ENCODE measurements at regions not wholly inside any gene's neighbourhood (a gene's known extent, or its start where the extent isn't known, plus 50 kb on each side); places are given as distances from the start of the nearest gene placed in this dataset.
"Not testable (repeated sequence)": the region's sequence is repeated elsewhere in the genome, so short reads cannot be mapped to it uniquely, and the experiment has no call there.

GRCh38 chr9:78405461-78405860 lies 108.5 kb downstream of the PSAT1 start:
- H3K4me3 ChIP-seq, result no peak overlapping the region
- H3K4me1 ChIP-seq, result no peaks in the 10 kb centered on the region
- ATAC-seq (no peak), DNase-seq (no peak)
- no peak for TF ChIP-seq POLR2A (IDR thresholded peaks at IDR 0.05)
- TF ChIP-seq CTCF (IDR thresholded peaks at IDR 0.05 in 4 of 5, conservative IDR thresholded peaks at IDR 0.05 in 1 of 5), result no peak
- in situ Hi-C loops (cut with MboI; ENCODE audit: low sequenced_read_pairs in 4 of 4) (no loop called here), intact Hi-C loops (cut with DNase I; ENCODE audit: low total_unique reads) (no loop called here)
- no peaks in the 10 kb centered on the region for H3K36me3 ChIP-seq
- H3K27ac ChIP-seq, result no peak overlapping the region
- no peaks in the 10 kb centered on the region for H3K27me3 ChIP-seq
- no peaks in the 10 kb centered on the region for H3K9me3 ChIP-seq

- DNase-seq, result no peak
- Histone ChIP-seq H3K9me3 (no peaks in the 10 kb centered on the region), H3K4me1 (no peaks in the 10 kb centered on the region), H3K36me3 (no peaks in the 10 kb centered on the region), H3K27me3 (no peaks in the 10 kb centered on the region), H3K4me3 (no peak overlapping the region), H3K27ac (no peak overlapping the region)
- TF ChIP-seq CTCF (IDR thresholded peaks at IDR 0.05 in 4 of 5, conservative IDR thresholded peaks at IDR 0.05 in 1 of 5) (no peak), POLR2A (IDR thresholded peaks at IDR 0.05) (no peak)
- no peak for ATAC-seq
- in situ Hi-C loops (cut with MboI; ENCODE audit: low sequenced_read_pairs in 4 of 4) (no loop called here), intact Hi-C loops (cut with DNase I; ENCODE audit: low total_unique reads) (no loop called here)
Observed at GRCh38 chr9:78406146-78406545, 109.2 kb downstream of the PSAT1 start.

DNA sequence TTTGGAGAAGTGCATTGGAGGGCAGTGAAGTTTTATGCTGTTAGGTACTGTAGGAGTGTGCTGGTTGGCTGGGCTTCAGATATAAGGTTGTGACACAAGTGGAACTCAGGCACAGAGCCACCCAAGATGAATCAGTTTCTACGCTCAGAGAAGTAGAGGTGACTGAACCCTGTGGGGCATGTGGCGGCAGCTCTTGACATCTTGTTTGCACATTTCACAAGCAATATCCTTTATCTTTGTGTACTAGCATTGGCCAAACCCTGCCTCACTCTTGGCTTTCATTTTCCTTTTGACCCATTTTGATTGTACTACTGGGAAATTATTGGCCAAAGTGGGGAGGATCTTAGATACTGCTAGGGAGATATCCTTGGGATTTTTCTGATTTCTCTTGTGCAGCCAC lies 110.0 kb downstream of the PSAT1 start:
- intact Hi-C loops (cut with DNase I; ENCODE audit: low total_unique reads) (no loop called here), in situ Hi-C loops (cut with MboI; ENCODE audit: low sequenced_read_pairs in 4 of 4) (no loop called here)
- ATAC-seq (no peak), DNase-seq (no peak)
- no peaks in the 10 kb centered on the region for H3K27me3 ChIP-seq
- no peaks in the 10 kb centered on the region for H3K36me3 ChIP-seq
- H3K4me3 ChIP-seq, result no peak overlapping the region
- H3K4me1 ChIP-seq, result no peaks in the 10 kb centered on the region
- H3K27ac ChIP-seq, result no peak overlapping the region
- TF ChIP-seq CTCF (IDR thresholded peaks at IDR 0.05 in 4 of 5, conservative IDR thresholded peaks at IDR 0.05 in 1 of 5), result no peak
- no peak for TF ChIP-seq POLR2A (IDR thresholded peaks at IDR 0.05)
- no peaks in the 10 kb centered on the region for H3K9me3 ChIP-seq

DNA sequence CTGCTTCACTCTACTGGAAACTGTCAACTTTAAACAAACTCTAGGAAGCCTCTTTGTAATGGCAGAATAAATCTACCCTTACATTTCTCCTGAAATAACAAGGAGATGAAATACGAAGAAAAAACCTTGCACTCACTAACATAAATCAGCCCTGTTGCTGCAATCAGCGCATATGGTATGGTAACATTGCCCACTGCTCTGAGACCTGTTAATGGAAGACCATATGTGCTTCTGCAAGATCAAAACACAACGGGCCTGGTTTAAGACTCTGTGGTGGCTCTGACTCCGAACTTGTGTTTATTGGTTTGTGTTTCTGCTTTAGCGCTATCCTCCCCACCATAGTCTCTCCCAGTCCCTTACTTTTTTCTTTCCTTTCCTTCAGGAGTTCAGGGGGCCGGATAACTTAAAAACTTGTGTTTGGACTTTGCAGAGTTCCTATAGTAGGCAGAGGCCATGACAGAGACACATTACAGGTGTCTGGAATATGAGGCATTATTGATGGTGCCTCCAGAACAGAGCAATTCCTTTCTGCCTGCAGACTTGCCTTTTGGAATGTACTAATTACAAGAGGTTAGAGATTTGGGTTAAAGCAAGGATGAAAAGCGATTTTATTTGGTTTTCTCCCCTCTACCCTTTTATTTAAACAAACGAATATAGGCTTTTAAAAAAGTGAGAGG lies 110.8 kb downstream of the PSAT1 start:
- no peak overlapping the region for H3K4me3 ChIP-seq
- no peaks in the 10 kb centered on the region for H3K27me3 ChIP-seq
- no peak for TF ChIP-seq CTCF (IDR thresholded peaks at IDR 0.05 in 4 of 5, conservative IDR thresholded peaks at IDR 0.05 in 1 of 5)
- no peak for TF ChIP-seq POLR2A (IDR thresholded peaks at IDR 0.05)
- in situ Hi-C loops (cut with MboI; ENCODE audit: low sequenced_read_pairs in 4 of 4), result no loop called here
- DNase-seq, result no peak
- ATAC-seq, result no peak
- H3K27ac ChIP-seq, result no peak overlapping the region
- no peaks in the 10 kb centered on the region for H3K36me3 ChIP-seq
- no peaks in the 10 kb centered on the region for H3K9me3 ChIP-seq
- no peaks in the 10 kb centered on the region for H3K4me1 ChIP-seq
- intact Hi-C loops (cut with DNase I; ENCODE audit: low total_unique reads), result no loop called here

DNA sequence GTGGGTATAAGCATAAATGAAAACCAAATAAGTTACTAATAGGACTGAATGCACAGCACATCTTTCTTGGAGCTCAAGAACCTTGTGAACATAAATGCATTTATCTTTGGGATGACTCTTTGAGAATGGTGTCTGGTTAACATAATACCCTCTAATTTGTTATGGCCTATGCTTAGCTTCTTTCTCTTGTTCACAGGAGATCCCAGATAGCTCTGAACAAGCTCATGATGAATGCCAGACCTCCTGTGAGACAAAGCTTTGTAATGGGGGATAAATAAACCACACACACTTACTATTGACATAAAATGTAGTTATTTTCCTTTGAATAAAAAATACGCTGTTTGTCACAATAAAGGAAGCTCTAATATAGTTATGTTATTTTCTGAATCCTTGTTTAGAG lies 111.5 kb downstream of the PSAT1 start:
- no peaks in the 10 kb centered on the region for H3K4me1 ChIP-seq
- ATAC-seq, result no peak
- no peak for DNase-seq

DNA sequence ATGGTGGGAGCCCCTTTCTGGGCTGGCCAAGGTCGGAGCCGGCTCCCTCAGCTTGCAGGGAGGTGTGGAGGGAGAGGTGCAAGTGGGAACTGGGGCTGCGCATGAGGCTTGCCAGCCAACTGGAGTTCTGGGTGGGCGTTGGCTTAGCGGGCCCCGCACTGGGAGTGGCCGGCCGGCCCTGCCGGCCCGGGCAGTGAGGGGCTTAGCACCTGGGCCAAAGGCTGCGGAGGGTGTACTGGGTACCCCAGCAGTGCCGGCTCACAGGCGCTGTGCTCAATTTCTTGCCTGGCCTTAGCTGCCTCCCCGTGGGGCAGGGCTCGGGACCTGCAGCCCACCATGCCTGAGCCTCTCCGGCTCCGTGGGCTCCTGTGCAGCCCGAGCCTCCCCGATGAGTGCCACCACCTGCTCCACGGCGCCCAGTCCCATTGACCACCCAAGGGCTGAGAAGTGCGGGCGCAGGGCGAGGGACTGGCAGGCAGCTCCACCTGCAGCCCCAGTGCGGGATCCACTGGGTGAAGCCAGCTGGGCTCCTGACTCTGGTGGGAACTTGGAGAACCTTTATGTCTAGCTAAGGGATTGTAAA lies 113.1 kb downstream of the PSAT1 start:
- H3K9me3 ChIP-seq, ATAC-seq, DNase-seq: not testable (repeated sequence)

More for the DNA sequence above, 111.5 kb downstream of the PSAT1 start:
- H3K9me3 ChIP-seq, result no peaks in the 10 kb centered on the region
- intact Hi-C loops (cut with DNase I; ENCODE audit: low total_unique reads), result no loop called here
- H3K27me3 ChIP-seq, result no peaks in the 10 kb centered on the region
- no peaks in the 10 kb centered on the region for H3K36me3 ChIP-seq
- no peak overlapping the region for H3K4me3 ChIP-seq
- H3K27ac ChIP-seq, result no peak overlapping the region
- TF ChIP-seq CTCF (IDR thresholded peaks at IDR 0.05 in 4 of 5, conservative IDR thresholded peaks at IDR 0.05 in 1 of 5) (no peak), POLR2A (IDR thresholded peaks at IDR 0.05) (no peak)
- in situ Hi-C loops (cut with MboI; ENCODE audit: low sequenced_read_pairs in 4 of 4), result no loop called here

More for the DNA sequence above, 113.1 kb downstream of the PSAT1 start:
- in situ Hi-C loops (cut with MboI; ENCODE audit: low sequenced_read_pairs in 4 of 4); H3K4me1 ChIP-seq; H3K27me3 ChIP-seq; intact Hi-C loops (cut with DNase I; ENCODE audit: low total_unique reads); H3K36me3 ChIP-seq; H3K27ac ChIP-seq; H3K4me3 ChIP-seq: not testable (repeated sequence)

Data from gastrocnemius medialis (tissue), 4 donors.